Gastroesophageal sphincter (tissue), 4 donors: ENCODE measurements at regions not wholly inside any gene's neighbourhood (a gene's known extent, or its start where the extent isn't known, plus 50 kb on each side); places are given as distances from the start of the nearest gene placed in this dataset.

Source experiments
- ATAC-seq: fragments of 150-250 bp; one replicate; pipeline ENCODE4 v1.9.1; 2016; ENCODE audit warnings: mild to moderate bottlenecking, moderate library complexity
- H3K27ac ChIP-seq, 4 donors: fragments of 200-600 bp; sonication (generic) in 3 of 4; 1 replicate in 3 of 4; 2 replicates in 1 of 4; pipeline ENCODE4 v1.5.1; 2016 to 2019
- H3K27me3 ChIP-seq: fragments of 200-600 bp; sonication (generic); one replicate; pipeline ENCODE4 v1.5.1; 2019
- H3K36me3 ChIP-seq, 2 donors: fragments of 200-600 bp; sonication (generic); one replicate each; pipeline ENCODE4 v1.5.1; 2019; ENCODE audit warnings: control low read depth in 1 of 2
- H3K4me1 ChIP-seq, 3 donors: fragments of 200-600 bp; sonication (generic); 1 replicate in 2 of 3; 2 replicates in 1 of 3; pipeline ENCODE4 v1.5.1; 2016 to 2019; ENCODE audit warnings: control low read depth in 2 of 3
- H3K4me3 ChIP-seq, 2 donors: fragments of 200-600 bp; sonication (generic); one replicate each; pipeline ENCODE4 v1.5.1; 2019; ENCODE audit warnings: mild to moderate bottlenecking in 1 of 2, moderate library complexity in 1 of 2
- H3K9me3 ChIP-seq, 3 donors: fragments of 200-600 bp; sonication (generic); one replicate each; pipeline ENCODE4 v1.5.1; 2017 to 2019; ENCODE audit warnings: control low read depth in 2 of 3
- EP300 ChIP-seq: sonication (generic); formaldehyde crosslinking; IDR thresholded peaks from one replicate; pipeline ENCODE4 v1.6.1; 2017; ENCODE audit warnings: antibody characterized with exemption, mild to moderate bottlenecking
- POLR2A ChIP-seq, 2 donors: fragments of 450-650 bp; IDR thresholded peaks; one replicate each; pipeline ENCODE4 v1.6.1; 2017; ENCODE audit warnings: antibody characterized with exemption in 2 of 2, mild to moderate bottlenecking in 2 of 2, moderate library complexity in 1 of 2
- POLR2AphosphoS5 ChIP-seq: sonication (generic); formaldehyde crosslinking; IDR thresholded peaks from one replicate; pipeline ENCODE4 v1.6.1; 2017; ENCODE audit warnings: antibody characterized with exemption
- WGBS, 2 donors: methylation state at CpG; one replicate each; pipeline ENCODE4 v1.1.5; 2018; ENCODE audit warnings: low coverage in 1 of 2; 5-methylcytosine and 5-hydroxymethylcytosine counted together
- TF ChIP-seq, protein P1 (sequence below), 4 experiments: fragments of 200-600 bp in 2 of 4; fragments of 450-650 bp in 2 of 4; sonication (generic) in 1 of 4; IDR thresholded peaks; one replicate each; pipeline ENCODE4 v1.5.1; 2017 to 2019; ENCODE audit warnings: antibody characterized with exemption in 4 of 4, mild to moderate bottlenecking in 2 of 4, moderate library complexity in 2 of 4

DNA sequence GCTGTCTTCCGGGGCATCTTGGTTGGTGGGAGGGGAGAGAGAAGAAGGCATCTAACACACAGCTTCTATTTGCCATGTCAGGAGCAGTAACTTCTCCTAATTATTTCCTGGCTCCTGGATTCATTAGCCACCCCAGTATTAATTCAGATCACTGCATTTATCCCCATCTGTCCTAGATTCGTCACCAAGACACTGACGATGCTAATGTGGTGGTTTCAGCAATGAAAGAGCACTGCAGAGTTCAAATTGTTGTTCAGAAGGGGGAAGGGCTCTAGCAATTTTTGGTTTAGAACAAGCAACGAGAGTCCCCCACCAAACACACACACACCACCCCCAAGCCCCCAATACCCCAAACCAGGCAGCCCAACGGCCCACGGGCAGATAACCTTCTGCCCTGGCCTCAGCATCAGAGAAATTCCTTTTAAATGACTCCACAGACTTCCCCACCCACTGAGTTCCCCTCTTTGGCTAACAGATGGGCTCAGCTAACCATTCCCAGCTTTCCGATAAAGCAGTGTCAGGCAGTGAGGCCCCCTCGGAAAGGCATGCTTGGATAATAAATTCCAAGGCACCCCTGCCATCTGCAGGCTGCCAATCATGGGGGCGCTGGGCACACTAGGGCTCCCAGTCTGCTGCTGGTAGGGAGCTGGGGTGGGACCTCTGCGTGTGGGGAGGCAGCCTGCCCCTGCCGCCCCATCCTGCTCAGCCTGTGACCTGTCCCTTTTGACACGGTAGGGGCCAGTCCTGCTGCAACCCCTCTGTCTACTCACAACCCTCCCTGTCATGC is 453.5 kb downstream of the MIAT start:
- H3K4me1 ChIP-seq = peaks cover 13 to 76% (median 32%) of the 10 kb centered on the region in 3 donors
- H3K4me3 ChIP-seq = no peak overlapping the region
- ATAC-seq = no peak
- no peaks in the 10 kb centered on the region for H3K36me3 ChIP-seq
- no peak for TF ChIP-seq EP300
- TF ChIP-seq, protein P1, sequence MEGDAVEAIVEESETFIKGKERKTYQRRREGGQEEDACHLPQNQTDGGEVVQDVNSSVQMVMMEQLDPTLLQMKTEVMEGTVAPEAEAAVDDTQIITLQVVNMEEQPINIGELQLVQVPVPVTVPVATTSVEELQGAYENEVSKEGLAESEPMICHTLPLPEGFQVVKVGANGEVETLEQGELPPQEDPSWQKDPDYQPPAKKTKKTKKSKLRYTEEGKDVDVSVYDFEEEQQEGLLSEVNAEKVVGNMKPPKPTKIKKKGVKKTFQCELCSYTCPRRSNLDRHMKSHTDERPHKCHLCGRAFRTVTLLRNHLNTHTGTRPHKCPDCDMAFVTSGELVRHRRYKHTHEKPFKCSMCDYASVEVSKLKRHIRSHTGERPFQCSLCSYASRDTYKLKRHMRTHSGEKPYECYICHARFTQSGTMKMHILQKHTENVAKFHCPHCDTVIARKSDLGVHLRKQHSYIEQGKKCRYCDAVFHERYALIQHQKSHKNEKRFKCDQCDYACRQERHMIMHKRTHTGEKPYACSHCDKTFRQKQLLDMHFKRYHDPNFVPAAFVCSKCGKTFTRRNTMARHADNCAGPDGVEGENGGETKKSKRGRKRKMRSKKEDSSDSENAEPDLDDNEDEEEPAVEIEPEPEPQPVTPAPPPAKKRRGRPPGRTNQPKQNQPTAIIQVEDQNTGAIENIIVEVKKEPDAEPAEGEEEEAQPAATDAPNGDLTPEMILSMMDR (IDR thresholded peaks at IDR 0.05) = no peak
- no peak for TF ChIP-seq POLR2A (IDR thresholded peaks at IDR 0.05)
- TF ChIP-seq POLR2AphosphoS5 = no peak
- H3K27me3 ChIP-seq = no peaks in the 10 kb centered on the region
- no peaks in the 10 kb centered on the region for H3K9me3 ChIP-seq
- H3K27ac ChIP-seq = peak overlapping the region in 2 of 4 donors; percentile 8 to 86
- WGBS, 2 donors = 40 to 50% methylated on average over 3 to 6 of the region's 12 CpGs

DNA sequence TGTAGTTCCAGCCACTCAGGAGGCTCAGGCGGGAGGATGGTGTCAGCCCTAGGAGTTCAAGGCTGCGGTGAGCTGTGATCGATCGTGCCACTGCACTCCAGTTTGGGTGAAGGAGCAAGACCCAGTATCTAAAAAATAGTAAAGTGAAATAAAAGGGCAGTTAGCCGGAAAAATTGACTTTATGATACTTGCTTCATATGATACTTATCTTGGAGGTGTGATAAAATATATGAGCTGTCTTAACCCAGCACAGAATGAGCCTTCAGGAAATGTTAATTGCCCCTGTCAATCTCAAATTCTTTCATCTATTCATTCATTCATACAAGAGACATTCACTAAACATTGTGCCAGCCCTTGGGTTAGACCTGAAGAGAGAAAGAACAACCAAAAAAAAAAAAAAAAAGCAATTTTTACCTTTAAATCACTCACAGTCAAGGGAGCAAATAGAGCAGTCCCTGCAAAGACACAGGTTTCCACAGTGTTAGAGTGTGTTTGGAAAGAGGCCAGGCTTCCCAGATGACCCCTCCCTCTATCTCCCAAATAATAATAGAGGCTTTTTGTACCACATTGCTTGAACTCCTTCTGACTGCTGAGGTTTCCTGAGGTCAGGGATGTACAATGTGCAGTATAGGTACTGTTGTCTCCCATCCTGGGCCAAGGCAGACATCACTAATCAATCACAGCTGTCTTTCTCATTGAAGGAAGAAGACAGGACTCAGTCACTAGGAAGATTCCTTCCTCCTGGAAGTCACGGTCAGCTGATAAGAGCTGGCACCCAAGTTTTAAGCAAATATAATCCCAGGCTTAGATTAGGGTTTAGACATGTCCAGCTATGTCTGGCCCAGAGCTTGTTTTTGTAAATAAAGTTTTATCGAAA is 454.6 kb downstream of the MIAT start:
- Histone ChIP-seq H3K4me1 (peaks cover 7 to 64% (median 30%) of the 10 kb centered on the region in 3 donors), H3K9me3 (no peaks in the 10 kb centered on the region), H3K36me3 (no peaks in the 10 kb centered on the region), H3K27me3 (no peaks in the 10 kb centered on the region), H3K27ac (peak overlapping the region in 3 of 4 donors; percentile 64 to 86 (median 85)), H3K4me3 (no peak overlapping the region)
- TF ChIP-seq, protein P1 (IDR thresholded peaks at IDR 0.05) = no peak
- no peak for TF ChIP-seq EP300
- no peak for TF ChIP-seq POLR2AphosphoS5
- no peak for TF ChIP-seq POLR2A (IDR thresholded peaks at IDR 0.05)
- no peak for ATAC-seq
- 62 to 67% methylated on average over 5 to 7 of the region's 7 CpGs for WGBS, 2 donors

DNA sequence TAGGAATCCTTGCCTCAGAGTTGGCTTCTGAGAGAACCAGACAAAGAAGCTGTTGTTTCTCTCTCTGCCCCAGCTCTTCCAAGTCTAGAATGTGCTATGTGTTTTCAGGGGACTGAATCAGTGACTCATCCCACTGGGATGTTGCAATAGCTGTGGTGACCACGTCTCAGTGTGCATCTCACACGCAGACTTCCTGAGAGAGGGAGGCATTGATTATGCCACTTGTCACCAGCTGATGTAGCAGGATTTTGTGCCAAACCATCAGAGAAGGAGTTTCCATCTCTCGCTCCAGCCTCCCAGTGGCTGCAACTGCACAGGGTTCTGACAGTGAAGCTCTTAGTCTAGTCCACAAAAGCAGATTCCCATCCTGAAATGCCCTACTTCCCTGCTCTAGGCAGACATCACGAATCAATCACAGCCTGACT is 455.8 kb downstream of the MIAT start:
- Histone ChIP-seq H3K9me3 (no peaks in the 10 kb centered on the region), H3K4me1 (peaks cover 3 to 53% (median 21%) of the 10 kb centered on the region in 3 donors)

DNA sequence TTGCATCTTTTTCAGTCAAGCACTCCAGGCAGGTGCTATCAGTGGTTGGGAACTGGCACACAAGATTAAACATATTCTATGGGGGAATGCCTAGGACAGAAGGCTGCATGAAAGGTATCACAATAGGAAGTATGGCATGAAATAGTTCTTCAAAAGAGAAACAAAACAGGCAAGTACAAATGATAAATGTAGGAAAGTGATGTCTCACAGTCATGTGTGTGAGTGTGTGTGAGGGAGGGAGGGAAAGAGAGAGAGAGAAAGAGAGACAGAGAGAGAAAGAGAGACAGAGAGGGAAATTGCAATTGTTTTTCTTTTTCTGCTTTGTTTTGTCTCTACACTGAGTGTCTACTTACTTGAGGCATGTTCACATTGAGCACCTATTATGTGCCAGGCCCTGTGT is 456.3 kb downstream of the MIAT start:
- Histone ChIP-seq H3K4me3 (no peak overlapping the region), H3K4me1 (peaks cover 3 to 48% (median 18%) of the 10 kb centered on the region in 3 donors), H3K27ac (peak overlapping the region in 3 of 4 donors; percentile 64 to 86 (median 85)), H3K36me3 (no peaks in the 10 kb centered on the region), H3K9me3 (no peaks in the 10 kb centered on the region), H3K27me3 (no peaks in the 10 kb centered on the region)
- no peak for TF ChIP-seq POLR2AphosphoS5
- no peak for TF ChIP-seq POLR2A (IDR thresholded peaks at IDR 0.05)
- no peak for TF ChIP-seq EP300
- TF ChIP-seq, protein P1 (IDR thresholded peaks at IDR 0.05) = no peak
- ATAC-seq = no peak

More for the DNA sequence above, 455.8 kb downstream of the MIAT start:
- H3K36me3 ChIP-seq = no peaks in the 10 kb centered on the region
- ATAC-seq = peak; percentile 88
- no peaks in the 10 kb centered on the region for H3K27me3 ChIP-seq
- peak overlapping the region in 3 of 4 donors; percentile 64 to 86 (median 85) for H3K27ac ChIP-seq
- WGBS, 2 donors = 23 to 36% methylated on average over 4 of the region's 4 CpGs
- TF ChIP-seq, protein P1 (IDR thresholded peaks at IDR 0.05) = peak in 1 of 4 experiments; percentile 25
- TF ChIP-seq POLR2AphosphoS5 (peak; percentile 82), EP300 (no peak)
- no peak overlapping the region for H3K4me3 ChIP-seq
